NCI-H226 (cell line): ENCODE measurements at regions not wholly inside any gene's neighbourhood (a gene's known extent, or its start where the extent isn't known, plus 50 kb on each side); places are given as distances from the start of the nearest gene placed in this dataset.
A peak's percentile ranks its signal among the peaks of the same experiment; 100 is the strongest.
"Not testable (repeated sequence)": the region's sequence is repeated elsewhere in the genome, so short reads cannot be mapped to it uniquely, and the experiment has no call there.

Experiments used
- DNase-seq: peaks from one replicate; pipeline ENCODE4 v3.0.0-alpha.2; 2015

DNA sequence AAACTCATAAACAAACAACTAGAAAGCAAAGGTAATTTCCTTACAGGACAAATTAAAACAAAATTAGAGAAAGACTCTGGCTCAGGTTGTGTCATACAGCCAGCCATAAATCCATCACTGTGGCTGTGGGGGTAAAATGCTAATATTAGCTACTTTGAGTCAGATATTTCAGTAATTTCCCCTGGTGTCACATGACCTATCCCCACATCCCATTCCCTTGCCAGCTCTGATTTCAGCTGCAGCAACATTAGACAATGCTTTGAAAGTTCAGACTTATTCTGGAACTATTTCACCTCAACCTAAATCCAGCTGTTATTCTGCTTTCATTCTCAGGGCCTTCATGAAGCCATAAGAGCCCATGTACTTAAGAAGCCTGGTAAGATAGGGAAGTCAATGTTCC is 55.3 kb downstream of the RPL10L start:
- no peak for DNase-seq

DNA sequence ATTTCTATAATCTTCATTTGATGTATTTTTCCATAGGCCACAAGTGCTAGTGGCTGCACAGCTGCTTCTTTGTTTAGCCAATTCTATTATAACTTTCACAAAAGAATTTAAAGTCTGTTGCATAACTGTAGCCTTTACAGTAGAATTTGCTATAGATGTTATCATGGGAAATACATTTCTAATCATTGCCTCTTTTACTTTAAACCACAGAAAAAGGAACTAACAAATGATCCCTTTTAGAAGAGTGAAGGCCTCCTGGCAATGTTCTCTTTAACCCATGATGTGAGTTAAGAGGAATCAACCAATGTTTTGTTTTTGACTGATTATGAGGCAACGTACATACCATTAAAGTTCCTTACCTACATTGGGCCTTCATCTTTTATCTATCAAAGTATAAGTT is 68.8 kb downstream of the RPL10L start:
- DNase-seq = no peak

DNA sequence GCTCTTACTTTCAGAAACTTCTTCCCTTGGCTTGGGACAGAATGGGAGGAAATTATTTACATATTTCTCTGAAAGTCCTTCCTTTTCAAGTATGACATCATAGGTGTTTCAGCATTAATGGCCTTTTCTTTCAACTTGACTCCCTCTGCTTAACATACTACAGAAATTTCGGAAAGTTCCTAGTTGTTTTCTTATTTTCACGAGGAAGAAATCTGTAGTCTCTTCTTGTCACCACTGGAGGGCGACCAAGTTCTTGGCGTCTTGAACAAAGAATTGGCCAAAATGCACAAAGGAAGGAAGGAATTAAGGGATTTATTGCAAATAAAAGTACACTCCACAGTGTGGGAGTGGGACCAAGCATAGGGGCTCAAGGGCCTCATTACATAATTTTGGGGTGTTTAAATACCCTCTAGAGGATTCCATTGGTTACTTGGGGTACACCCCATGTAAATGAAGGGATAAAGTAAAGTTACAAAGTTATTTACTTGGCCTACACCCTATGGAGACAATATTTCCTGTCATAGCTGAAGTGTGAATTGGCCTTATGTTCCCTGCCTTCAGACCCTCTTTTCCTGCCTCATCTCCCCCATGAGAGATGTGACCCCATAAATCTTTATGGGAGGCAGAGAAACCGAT is 70.4 kb downstream of the RPL10L start:
- peak; percentile 17 for DNase-seq

DNA sequence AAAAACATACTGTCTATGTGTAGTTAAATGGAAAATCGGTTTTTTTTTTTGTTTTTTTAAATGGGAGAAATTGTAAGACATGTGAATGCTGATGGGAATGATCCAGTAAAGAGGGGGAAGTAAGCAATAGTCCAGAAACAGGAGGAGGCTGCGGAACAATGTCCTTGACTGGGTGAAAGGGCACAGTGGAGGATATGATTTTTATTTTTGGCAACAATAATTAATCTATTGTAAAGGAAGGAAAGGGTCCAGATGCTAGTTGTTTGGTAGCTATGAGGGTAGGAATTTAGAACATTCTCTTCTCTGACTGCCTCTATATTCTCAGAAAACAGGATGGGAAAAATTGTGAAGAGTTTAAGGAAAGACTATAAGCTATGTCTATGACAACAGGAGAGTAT is 76.6 kb downstream of the RPL10L start:
- DNase-seq = no peak

DNA sequence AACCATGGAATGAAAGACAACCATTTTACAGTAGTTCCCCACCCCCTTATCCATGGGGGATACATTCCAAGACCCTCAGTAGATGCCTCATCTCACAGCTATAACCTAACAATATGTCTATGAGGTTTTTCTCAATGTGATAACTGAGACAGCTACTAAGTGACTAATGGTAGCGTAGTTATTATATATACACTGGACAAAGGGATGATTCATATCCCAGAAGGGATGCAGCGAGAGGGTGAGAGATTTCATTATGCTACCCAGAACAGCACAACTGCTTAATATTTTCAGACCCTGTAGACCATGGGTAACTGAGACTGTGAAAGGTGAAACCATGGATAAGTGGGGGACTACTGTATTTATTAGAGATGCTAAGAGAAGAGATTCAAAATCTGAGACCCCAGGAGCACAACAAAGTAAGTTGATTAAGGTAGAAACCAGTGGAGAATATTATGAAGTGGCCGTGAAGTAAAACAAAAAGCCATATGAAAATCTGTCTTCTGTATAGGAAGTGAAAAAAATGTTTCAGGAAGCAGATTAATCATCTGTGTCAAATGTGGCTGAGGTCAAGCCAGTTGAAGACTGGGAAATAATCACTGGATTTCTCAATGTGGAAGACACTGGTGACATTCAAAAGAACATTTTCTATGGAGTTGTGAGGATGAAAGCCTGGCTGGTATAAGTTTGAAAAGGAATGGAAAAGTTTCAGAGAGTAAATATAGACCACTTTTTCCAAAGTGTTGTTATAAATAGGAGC is 77.2 kb downstream of the RPL10L start:
- peak; percentile 68 for DNase-seq

DNA sequence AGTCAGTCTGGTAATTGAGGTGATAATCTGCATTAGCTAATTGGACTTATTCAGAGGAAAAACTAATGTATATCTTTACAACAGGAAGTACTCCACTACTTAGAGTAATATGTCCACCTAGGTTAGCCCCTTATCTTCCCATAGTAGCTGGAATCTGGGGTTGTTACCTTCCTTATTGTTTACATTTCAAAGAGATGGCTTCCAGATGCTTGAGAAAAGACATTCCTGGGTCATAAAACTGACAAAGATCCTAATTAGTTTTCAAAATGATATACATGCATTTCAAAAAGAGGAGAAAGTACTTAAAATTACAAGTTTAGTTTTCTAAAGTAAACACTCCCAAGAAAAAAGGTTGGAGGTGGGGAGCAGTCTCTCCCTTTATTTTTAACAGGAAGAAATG is 78.1 kb downstream of the RPL10L start:
- DNase-seq = no peak

DNA sequence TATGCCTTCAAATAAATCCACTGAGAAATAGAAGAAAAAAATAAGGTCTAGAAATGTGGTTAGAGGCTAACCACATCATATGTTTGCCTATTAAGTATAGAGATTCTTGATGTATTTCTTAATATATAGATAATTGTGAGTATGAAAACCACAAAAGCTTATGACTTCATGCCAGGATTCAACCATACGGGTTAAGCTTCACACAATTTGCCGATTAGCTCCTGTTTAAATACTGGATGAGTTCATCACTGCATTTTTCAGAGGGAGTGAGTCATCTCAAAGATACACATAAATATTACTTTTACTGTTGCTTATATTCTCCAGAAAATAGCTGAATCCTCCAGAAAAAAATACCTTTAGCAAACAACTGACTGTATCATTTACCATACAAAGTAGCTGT is 79.6 kb downstream of the RPL10L start:
- DNase-seq = peak; percentile 82

DNA sequence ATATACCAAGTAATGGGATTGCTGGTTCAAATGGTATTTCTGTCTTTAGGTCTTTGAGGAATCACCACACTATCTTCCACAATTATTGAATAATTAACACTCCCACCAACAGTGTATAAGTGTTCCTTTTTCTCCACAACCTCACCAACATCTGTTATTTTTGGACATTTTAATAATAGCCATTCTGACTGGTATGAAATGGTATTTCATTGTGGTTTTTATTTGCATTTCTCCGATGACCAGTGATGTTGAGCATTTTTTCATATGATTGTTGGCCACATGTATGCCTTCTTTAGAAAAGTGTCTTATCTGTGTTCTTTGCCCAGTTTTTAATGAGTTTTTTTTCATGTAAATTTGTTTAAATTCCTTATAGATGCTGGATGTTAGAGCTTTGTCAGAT is 83.4 kb downstream of the RPL10L start:
- DNase-seq = not testable (repeated sequence)

DNA sequence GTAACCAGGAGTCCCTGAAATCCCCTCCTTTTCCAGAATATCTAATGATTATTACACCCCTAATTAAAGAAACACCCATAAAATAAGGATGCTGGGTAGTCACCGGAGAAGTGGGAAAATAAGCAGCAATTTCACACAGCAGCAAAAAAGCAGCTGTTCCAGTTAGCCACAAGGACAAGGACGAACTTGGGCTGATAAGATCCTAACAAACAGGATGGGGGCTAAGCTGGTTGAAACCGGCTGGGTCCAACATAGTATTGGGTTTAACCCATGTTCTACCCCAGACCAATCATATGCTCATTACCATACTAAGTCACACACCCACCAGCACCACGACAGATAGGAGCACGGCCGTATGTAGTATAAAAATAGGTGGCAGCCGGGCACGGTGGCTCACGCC is 100.7 kb downstream of the RPL10L start:
- no peak for DNase-seq

DNA sequence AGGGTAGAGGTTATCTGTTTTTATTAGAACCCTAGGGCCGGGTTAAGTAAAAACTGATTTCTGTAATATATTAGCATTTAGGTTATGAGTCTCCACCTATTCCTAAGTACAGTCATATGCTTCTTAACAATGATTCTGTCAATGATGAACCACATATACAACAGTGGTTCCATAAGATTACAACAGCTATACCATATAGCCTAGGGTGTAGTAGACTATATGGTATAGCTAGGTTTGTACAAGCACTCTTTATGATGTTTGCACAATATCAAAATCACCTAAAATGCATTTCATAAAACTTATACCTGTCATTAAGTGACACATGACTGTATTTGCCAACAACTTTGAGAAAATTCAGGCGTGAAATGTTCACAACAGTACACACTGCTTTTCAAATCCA is 110.6 kb downstream of the RPL10L start:
- DNase-seq = no peak

DNA sequence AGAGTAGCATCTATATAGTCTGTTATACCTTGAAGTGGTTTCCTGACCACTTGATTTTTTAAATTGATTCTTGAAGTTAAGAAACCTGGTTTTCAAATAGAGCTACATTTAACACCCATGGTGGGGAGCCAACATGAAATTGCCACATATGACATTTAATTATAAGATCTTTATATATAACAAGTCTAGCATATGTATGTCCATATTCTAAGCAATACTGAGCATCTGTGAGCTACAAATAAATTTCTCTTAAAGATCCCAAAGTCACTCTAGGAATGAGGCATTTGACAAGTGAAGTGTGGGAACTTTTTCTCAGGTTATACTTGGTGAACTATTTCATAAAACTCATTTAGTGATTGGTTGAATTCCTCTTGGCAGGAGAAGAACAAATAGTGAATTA is 132.5 kb downstream of the RPL10L start:
- DNase-seq = no peak

DNA sequence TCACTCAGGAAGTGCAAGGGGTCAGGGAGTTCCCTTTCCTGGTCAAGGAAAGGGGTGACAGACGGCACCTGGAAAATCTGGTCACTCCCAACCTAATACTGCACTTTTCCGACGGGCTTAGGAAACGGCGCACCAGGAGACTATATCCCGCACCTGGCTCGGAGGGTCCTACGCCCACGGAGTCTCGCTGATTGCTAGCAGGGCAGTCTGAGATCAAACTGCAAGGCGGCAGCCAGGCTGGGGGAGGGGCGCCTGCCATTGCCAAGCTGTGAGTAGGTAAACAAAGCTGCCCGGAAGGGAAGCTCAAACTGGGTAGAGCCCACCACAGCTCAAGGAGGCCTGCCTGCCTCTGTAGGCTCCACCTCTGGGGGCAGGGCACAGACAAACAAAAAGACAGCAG is 142.8 kb downstream of the RPL10L start:
- not testable (repeated sequence) for DNase-seq

DNA sequence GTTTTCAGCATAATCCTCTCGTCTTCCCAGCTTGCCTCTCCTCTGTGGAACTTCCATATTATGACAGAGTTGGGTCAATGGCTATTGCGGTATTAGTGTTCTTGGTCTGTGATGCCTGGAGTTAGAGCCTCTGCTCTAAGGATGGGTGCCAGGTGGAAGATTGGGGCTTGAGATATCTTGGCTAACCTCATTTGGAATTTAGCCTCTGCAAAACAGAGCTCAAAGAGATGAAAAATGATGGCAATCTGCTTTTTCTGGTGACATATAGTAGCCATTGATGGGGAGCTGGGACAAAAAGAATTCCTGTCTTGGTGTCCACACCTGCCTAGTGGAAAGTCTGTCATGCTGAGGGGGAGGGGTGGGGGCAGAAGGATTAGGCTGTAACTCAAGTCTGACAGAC is 152.1 kb downstream of the RPL10L start:
- DNase-seq = no peak

DNA sequence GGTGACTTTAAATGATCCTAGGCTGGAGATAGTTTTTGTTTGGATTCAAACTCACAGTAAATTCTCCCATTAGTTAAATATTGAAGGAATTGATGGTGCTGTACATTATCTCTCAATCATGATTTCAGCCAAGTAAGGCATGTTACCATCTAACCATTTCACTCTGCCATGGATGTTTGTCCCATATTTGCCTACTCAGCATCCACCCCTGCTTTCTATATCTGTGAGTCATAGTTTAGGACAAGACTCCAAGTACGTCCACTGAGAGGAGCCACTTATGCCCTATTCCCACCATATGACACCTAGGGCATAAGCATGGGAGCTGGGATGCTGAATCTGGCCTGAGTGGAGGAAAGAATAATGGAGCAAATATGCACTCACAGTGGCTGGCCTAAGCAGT is 155.2 kb downstream of the RPL10L start:
- DNase-seq = no peak

DNA sequence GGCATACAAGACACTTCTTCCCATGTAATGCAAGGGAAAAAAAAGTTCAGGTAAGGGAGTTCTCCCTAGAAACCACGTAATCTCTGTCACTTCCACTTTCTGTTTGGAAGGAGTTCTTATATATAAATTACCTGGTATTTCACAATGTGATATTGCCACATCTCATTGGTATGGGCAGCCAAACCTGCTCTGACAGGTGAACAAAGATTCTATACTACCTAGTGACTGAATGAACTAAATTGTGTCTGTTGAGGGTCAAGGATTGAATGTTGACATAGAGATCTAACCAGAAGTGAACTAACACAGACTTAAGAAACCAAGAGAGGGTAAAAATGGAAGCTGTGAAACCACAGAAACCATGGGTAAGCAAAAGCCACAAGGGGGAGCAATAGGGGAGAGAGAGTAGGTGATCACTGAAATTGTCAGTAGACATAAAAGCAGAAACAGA is 161.3 kb downstream of the RPL10L start:
- peak; percentile 16 for DNase-seq

DNA sequence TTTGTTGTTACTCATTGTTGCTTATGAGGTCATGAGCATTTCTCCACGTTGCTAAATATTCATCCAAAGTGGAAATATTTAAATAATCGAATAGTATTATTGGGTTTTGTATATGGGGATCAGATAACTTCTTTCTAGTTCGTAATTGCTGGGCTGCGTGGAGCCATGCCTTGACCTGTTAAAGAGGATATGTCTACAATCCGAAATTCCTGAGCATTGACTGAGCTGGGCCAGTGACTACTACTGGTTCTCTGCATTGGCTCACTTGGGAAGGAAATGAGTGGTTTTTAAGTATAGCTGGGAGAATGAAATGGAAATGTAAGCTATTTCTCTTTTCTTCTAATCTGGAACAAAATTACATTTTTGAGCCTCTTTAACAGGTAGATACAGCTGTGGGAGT is 163.2 kb downstream of the RPL10L start:
- no peak for DNase-seq

DNA sequence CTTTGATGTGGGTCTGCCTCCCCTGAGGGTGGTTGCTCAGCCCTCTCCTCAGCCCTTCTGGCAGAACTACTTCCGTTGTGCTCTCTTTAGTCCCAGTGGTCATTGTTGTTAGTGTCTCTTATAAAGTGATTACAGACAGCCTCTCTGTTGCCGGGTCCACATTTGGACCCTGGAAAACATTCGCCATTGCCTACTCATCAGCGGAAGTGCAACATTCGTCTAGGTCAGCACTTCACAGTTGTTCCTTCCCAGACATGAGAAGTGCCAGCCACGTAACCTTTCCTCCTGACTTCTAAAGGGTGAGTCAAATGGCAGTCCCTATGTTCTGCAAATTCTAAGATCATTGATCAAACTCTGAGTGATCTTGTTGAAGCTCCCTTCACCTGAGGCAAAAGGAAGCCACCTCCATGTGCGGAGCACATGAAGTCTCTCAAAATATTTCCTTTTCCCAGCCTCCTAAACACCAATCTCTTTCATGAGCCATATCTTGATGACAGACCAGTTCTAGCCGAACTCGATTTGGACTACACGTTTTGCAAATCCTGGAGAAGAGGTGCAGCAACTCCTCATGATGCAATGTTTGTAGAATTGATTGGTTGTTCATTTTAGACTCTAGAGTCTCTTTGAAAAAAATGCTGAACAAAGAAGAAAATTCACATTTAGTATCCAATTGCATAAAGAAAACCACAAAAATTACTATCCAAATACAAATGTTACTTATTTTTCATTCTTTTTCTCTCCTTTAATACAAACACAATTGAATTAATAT is 163.8 kb downstream of the RPL10L start:
- DNase-seq = no peak

DNA sequence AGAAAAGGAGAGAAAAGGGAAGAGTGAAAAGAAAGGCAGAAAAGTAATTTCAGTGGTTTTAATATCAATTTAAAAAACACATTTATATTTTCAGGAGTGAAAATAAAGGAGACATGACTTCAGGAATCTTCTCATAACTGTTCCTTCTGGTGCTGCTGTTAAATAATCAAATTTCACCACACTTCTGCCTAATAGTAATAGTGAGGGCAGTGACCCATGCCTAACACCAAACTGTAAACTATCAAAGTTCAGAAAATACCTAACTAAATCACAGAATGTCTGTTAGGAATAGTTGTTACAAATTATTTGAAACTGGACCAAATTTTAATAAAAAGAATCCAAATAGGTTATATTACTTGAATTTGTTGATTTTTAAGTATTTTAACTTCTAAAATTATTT is 169.4 kb downstream of the RPL10L start:
- no peak for DNase-seq

DNA sequence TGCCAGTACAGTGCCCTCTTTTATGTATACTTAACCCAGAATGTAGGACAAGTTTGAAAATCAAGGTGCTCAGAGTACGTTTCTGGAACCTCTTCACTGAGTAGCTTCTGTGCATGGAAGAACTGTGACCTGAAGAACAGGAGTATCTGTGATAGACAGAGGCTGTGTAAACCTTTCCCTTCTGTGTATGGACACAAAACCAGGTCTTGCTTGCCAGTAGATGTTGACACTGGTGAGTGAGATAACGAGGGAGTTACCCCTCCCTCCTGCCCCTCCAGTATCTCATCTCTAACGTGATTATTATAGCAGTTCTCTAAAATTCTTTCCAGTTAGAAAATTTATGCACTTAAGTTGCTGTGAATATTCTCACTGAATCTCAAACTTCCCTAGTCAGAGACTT is 170.8 kb downstream of the RPL10L start:
- no peak for DNase-seq

DNA sequence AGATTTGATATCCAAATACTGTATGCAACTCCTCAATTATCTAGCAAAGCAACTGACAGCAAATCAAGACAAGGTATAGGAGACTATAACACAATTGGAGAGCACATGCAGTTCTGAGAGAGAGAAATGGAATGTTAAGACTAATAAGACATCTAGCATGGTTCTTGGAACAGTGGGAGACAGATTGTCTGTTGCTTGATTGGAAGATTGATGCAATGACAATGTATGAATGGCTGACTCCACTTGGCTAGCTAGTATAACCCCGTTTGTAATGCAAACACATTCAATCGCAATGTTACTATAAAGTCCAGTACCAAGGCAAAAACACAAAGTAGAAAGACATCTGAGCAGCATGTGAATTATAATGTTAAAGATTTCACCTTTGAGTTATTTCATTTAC is 179.3 kb downstream of the RPL10L start:
- DNase-seq = no peak

DNA sequence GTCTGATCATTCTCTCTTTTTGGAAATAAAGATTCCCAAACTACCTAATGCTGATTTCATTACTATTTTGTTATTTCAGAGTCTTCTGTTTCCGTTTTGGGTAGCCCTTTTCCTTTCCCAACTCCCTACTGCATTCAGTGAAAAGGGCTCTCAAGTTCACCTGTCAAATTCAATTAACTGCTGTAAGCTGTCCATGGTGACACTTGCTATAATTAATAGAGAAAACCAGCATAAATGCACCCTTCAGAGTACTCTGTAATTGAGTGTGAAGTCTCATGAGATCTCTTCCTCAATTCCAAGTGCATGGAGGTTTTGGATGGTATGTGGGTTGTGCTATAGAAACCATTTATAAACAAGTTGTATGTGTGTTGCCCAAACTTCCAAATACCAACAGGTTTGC is 187.2 kb downstream of the RPL10L start:
- DNase-seq = no peak

DNA sequence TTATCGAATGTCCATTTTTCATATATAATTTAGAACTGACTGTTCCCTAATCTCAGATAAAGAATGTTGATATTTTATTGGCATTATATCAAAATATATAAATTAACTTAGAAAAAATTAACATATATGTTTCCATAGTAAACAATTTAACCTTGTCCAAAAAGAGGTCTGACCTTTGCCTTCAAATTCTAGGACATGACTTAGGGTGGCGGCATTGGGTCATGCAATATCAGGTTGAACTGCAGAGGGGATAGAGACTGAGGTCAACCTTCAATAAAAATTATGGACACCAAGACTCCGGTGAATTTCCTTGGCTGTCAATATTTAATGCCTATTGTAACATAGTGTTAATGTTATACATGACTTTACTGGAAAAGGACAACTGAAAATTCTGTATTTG is 199.8 kb downstream of the RPL10L start:
- DNase-seq = no peak

DNA sequence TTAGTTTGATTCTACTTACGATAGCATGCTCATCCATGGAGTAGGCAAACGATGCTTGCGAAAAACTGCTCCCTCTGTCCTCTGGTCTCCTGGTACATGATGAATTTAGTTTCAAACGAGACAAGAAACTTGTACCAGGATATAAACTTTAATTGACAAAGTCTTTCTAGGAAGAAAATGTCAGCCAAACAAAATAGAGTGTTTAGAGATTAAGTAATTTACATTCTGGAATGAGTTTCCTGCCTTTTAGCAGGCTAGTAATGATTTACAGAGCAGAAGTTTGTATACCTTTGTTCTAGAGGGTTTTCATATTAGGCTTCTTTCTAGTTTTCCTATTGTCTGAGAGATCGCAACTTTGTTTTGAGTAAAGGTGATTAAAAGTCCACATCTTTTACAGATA is 206.9 kb downstream of the RPL10L start:
- DNase-seq = no peak

DNA sequence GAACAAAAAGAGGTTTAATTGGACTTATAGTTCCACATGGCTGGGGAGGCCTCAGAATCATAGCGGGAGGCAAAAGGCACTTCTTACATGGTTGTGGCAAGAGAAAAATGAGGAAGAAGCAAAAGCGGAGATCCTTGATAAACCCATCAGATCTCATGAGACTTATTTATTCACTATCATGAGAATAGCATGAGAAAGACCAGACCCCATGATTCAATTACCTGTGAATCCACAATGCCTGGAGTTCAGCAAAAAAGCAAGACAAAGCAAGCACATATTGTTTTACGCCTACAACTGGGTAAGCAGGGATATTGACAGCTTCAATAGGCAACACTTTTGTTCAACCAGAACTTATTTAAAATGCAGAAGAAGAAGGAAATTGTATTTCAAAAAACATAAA is 218.2 kb downstream of the RPL10L start:
- no peak for DNase-seq
